Esophagus squamous epithelium (tissue), 4 donors: ENCODE measurements at regions not wholly inside any gene's neighbourhood (a gene's known extent, or its start where the extent isn't known, plus 50 kb on each side); places are given as distances from the start of the nearest gene placed in this dataset.

Experiments used
- CTCF ChIP-seq, 6 experiments: fragments of 450-650 bp in 4 of 6; fragments of 200-600 bp in 2 of 6; sonication (generic) in 2 of 6; IDR thresholded peaks; one replicate each; pipeline ENCODE4 v1.5.1; 2016 to 2019; ENCODE audit warnings: antibody characterized with exemption in 6 of 6, mild to moderate bottlenecking in 4 of 6, moderate library complexity in 4 of 6
- POLR2A ChIP-seq, 4 donors: fragments of 450-650 bp; IDR thresholded peaks; one replicate each; pipeline ENCODE4 v1.6.1; 2017; ENCODE audit warnings: antibody characterized with exemption in 4 of 4, mild to moderate bottlenecking in 4 of 4, moderate library complexity in 3 of 4

GRCh38 chr15:23750179-23750578 is 63.1 kb upstream of the NDN start:
- TF ChIP-seq POLR2A (IDR thresholded peaks at IDR 0.05) (no peak), CTCF (IDR thresholded peaks at IDR 0.05) (no peak)
